H1 (cell line): ENCODE measurements at regions not wholly inside any gene's neighbourhood (a gene's known extent, or its start where the extent isn't known, plus 50 kb on each side); places are given as distances from the start of the nearest gene placed in this dataset.

Experiments used
- ASH2L ChIP-seq: fragments of 200-600, 300-600 bp; sonication (generic); IDR thresholded peaks from one replicate; pipeline ENCODE4 v1.7.1; 2017; ENCODE audit warnings: low read length
- BCL11A ChIP-seq, 2 experiments: IDR thresholded peaks; one replicate each; pipeline ENCODE4 v1.6.1; 2011; ENCODE audit warnings: low read depth in 2 of 2, low read length in 2 of 2, mild to moderate bottlenecking in 2 of 2
- EZH2 ChIP-seq: fragments of 200-600 bp; sonication (generic); IDR thresholded peaks from 2 replicates; pipeline ENCODE4 v1.7.1; 2012; ENCODE audit warnings: low read depth, mild to moderate bottlenecking, moderate library complexity, low read length, inconsistent platforms; ENCODE audit not compliant: severe bottlenecking
- POU5F1 ChIP-seq: IDR thresholded peaks from 2 replicates; pipeline ENCODE4 v1.6.1; 2011; ENCODE audit warnings: low read depth, mild to moderate bottlenecking, low read length, moderate library complexity
- SP1 ChIP-seq: IDR thresholded peaks from 2 replicates; pipeline ENCODE4 v1.6.1; 2011; ENCODE audit warnings: low read depth, low read length
- USF2 ChIP-seq: IDR thresholded peaks from 2 replicates; pipeline ENCODE4 v1.6.1; 2011; ENCODE audit warnings: low read length, improper control_type of control experiment
- TF ChIP-seq, protein P1 (sequence below): fragments of 300-600 bp; sonication (generic); IDR thresholded peaks from 2 replicates; pipeline ENCODE4 v1.7.1; 2012; ENCODE audit warnings: low read length, moderate library complexity, mild to moderate bottlenecking, inconsistent platforms; ENCODE audit not compliant: insufficient replicate concordance

DNA sequence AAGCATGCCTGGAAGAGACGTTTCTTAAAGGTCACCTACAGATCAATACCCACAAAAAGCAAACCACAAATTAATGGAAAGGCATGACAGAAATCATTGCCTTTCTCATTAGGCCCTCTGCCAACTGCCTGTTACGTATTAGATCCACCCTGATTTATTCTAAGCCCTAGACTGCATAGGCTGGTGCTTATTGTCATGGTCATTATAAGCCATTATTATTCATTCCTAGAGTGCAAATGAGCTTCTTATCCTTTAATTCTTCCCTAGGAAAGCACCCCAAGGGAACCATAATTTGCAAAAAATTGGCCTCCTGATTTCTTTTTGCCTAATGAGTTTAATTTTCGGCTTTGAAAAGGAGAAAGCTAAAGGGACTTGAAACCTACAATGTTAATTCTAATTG, 184.2 kb upstream of the GPRIN3 start (continued):
- TF ChIP-seq, protein P1, sequence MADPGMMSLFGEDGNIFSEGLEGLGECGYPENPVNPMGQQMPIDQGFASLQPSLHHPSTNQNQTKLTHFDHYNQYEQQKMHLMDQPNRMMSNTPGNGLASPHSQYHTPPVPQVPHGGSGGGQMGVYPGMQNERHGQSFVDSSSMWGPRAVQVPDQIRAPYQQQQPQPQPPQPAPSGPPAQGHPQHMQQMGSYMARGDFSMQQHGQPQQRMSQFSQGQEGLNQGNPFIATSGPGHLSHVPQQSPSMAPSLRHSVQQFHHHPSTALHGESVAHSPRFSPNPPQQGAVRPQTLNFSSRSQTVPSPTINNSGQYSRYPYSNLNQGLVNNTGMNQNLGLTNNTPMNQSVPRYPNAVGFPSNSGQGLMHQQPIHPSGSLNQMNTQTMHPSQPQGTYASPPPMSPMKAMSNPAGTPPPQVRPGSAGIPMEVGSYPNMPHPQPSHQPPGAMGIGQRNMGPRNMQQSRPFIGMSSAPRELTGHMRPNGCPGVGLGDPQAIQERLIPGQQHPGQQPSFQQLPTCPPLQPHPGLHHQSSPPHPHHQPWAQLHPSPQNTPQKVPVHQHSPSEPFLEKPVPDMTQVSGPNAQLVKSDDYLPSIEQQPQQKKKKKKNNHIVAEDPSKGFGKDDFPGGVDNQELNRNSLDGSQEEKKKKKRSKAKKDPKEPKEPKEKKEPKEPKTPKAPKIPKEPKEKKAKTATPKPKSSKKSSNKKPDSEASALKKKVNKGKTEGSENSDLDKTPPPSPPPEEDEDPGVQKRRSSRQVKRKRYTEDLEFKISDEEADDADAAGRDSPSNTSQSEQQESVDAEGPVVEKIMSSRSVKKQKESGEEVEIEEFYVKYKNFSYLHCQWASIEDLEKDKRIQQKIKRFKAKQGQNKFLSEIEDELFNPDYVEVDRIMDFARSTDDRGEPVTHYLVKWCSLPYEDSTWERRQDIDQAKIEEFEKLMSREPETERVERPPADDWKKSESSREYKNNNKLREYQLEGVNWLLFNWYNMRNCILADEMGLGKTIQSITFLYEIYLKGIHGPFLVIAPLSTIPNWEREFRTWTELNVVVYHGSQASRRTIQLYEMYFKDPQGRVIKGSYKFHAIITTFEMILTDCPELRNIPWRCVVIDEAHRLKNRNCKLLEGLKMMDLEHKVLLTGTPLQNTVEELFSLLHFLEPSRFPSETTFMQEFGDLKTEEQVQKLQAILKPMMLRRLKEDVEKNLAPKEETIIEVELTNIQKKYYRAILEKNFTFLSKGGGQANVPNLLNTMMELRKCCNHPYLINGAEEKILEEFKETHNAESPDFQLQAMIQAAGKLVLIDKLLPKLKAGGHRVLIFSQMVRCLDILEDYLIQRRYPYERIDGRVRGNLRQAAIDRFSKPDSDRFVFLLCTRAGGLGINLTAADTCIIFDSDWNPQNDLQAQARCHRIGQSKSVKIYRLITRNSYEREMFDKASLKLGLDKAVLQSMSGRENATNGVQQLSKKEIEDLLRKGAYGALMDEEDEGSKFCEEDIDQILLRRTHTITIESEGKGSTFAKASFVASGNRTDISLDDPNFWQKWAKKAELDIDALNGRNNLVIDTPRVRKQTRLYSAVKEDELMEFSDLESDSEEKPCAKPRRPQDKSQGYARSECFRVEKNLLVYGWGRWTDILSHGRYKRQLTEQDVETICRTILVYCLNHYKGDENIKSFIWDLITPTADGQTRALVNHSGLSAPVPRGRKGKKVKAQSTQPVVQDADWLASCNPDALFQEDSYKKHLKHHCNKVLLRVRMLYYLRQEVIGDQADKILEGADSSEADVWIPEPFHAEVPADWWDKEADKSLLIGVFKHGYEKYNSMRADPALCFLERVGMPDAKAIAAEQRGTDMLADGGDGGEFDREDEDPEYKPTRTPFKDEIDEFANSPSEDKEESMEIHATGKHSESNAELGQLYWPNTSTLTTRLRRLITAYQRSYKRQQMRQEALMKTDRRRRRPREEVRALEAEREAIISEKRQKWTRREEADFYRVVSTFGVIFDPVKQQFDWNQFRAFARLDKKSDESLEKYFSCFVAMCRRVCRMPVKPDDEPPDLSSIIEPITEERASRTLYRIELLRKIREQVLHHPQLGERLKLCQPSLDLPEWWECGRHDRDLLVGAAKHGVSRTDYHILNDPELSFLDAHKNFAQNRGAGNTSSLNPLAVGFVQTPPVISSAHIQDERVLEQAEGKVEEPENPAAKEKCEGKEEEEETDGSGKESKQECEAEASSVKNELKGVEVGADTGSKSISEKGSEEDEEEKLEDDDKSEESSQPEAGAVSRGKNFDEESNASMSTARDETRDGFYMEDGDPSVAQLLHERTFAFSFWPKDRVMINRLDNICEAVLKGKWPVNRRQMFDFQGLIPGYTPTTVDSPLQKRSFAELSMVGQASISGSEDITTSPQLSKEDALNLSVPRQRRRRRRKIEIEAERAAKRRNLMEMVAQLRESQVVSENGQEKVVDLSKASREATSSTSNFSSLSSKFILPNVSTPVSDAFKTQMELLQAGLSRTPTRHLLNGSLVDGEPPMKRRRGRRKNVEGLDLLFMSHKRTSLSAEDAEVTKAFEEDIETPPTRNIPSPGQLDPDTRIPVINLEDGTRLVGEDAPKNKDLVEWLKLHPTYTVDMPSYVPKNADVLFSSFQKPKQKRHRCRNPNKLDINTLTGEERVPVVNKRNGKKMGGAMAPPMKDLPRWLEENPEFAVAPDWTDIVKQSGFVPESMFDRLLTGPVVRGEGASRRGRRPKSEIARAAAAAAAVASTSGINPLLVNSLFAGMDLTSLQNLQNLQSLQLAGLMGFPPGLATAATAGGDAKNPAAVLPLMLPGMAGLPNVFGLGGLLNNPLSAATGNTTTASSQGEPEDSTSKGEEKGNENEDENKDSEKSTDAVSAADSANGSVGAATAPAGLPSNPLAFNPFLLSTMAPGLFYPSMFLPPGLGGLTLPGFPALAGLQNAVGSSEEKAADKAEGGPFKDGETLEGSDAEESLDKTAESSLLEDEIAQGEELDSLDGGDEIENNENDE = peak; percentile 79
- TF ChIP-seq BCL11A (IDR thresholded peaks at IDR 0.05; ENCODE audit: low read depth in 2 of 2, low read length in 2 of 2) = no peak
- TF ChIP-seq SP1 = no peak
- TF ChIP-seq EZH2 = no peak
- TF ChIP-seq USF2 = no peak
- TF ChIP-seq POU5F1 = peak; percentile 72; the same call in 1 of the 2 replicates
- TF ChIP-seq ASH2L = peak; percentile 12
